ENCODE measurements at regions not wholly inside any gene's neighbourhood (a gene's known extent, or its start where the extent isn't known, plus 50 kb on each side); places are given as distances from the start of the nearest gene placed in this dataset.

- no peaks in the 10 kb centered on the region for H3K9me3 ChIP-seq (ENCODE audit: low read depth, low read length)
- H3K27ac ChIP-seq (ENCODE audit: low read depth, low read length) = no peak overlapping the region
- H3K36me3 ChIP-seq (ENCODE audit: insufficient read depth, low read length) = no peaks in the 10 kb centered on the region
- no peak for DNase-seq (ENCODE audit: insufficient read length, low spot score, missing footprints)
- H3K4me3 ChIP-seq (ENCODE audit: insufficient read depth, low read length) = no peak overlapping the region
- peaks cover 27% of the 10 kb centered on the region for H3K4me1 ChIP-seq (ENCODE audit: insufficient read depth, low read length)
- H4K20me1 ChIP-seq (ENCODE audit: insufficient read depth, low read length) = no peaks in the 10 kb centered on the region
- H3K4me2 ChIP-seq (ENCODE audit: insufficient read depth, low read length) = no peak overlapping the region
- no peaks in the 10 kb centered on the region for H3K27me3 ChIP-seq (ENCODE audit: insufficient read depth, low read length)
- H3K79me2 ChIP-seq (ENCODE audit: insufficient read depth, low read length) = no peaks in the 10 kb centered on the region
- no peak for TF ChIP-seq CTCF (IDR thresholded peaks at IDR 0.05; ENCODE audit: extremely low read depth, low read depth, low read length)
- peak overlapping the region; percentile 2 for H2AFZ ChIP-seq (ENCODE audit: low read length)
Measured at GRCh38 chr21:27419153-27419552, 452.3 kb upstream of the ADAMTS5 start.

- Histone ChIP-seq H3K27ac (ENCODE audit: low read depth, low read length) (no peak overlapping the region), H4K20me1 (ENCODE audit: insufficient read depth, low read length) (no peaks in the 10 kb centered on the region), H3K4me3 (ENCODE audit: insufficient read depth, low read length) (no peak overlapping the region), H3K4me2 (ENCODE audit: insufficient read depth, low read length) (no peak overlapping the region), H3K36me3 (ENCODE audit: insufficient read depth, low read length) (no peaks in the 10 kb centered on the region), H3K9me3 (ENCODE audit: low read depth, low read length) (no peaks in the 10 kb centered on the region), H3K4me1 (ENCODE audit: insufficient read depth, low read length) (peaks cover 19% of the 10 kb centered on the region), H2AFZ (ENCODE audit: low read length) (no peak overlapping the region), H3K79me2 (ENCODE audit: insufficient read depth, low read length) (no peaks in the 10 kb centered on the region), H3K27me3 (ENCODE audit: insufficient read depth, low read length) (no peaks in the 10 kb centered on the region)
- TF ChIP-seq CTCF (IDR thresholded peaks at IDR 0.05; ENCODE audit: extremely low read depth, low read depth, low read length) = no peak
- DNase-seq (ENCODE audit: insufficient read length, low spot score, missing footprints) = no peak
Measured at GRCh38 chr21:27418346-27418745, 451.5 kb upstream of the ADAMTS5 start.

DNA sequence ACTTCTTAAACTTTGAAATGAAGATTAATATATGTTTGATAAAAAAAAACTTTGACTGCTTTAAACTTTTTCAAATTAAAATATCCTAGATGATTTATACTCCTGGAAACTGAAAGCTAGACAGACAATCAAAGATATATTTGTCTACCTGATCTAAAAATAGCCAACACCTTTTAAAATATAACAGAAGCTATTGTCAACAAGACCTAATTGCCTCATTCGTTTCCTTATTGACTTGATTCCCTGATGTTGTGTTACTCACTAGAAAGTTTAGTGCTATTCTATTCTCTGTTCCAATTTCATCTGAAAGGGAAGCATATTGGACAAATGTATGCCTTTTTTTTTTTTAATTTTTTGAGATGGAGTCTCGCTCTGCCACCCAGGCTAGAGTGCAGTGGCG, 445.6 kb upstream of the ADAMTS5 start:
- DNase-seq (ENCODE audit: insufficient read length, low spot score, missing footprints) = no peak

GRCh38 chr21:27408826-27409225, 441.9 kb upstream of the ADAMTS5 start:
- no peak for TF ChIP-seq CTCF (IDR thresholded peaks at IDR 0.05; ENCODE audit: extremely low read depth, low read depth, low read length)
- no peak overlapping the region for H3K27ac ChIP-seq (ENCODE audit: low read depth, low read length)
- H3K9me3 ChIP-seq (ENCODE audit: low read depth, low read length) = no peaks in the 10 kb centered on the region
- H3K4me3 ChIP-seq (ENCODE audit: insufficient read depth, low read length) = no peak overlapping the region
- no peaks in the 10 kb centered on the region for H3K36me3 ChIP-seq (ENCODE audit: insufficient read depth, low read length)
- H3K27me3 ChIP-seq (ENCODE audit: insufficient read depth, low read length) = no peaks in the 10 kb centered on the region
- DNase-seq (ENCODE audit: insufficient read length, low spot score, missing footprints) = no peak
- no peak overlapping the region for H3K4me2 ChIP-seq (ENCODE audit: insufficient read depth, low read length)
- no peaks in the 10 kb centered on the region for H3K79me2 ChIP-seq (ENCODE audit: insufficient read depth, low read length)
- peaks cover 7% of the 10 kb centered on the region for H3K4me1 ChIP-seq (ENCODE audit: insufficient read depth, low read length)
- no peak overlapping the region for H2AFZ ChIP-seq (ENCODE audit: low read length)
- no peaks in the 10 kb centered on the region for H4K20me1 ChIP-seq (ENCODE audit: insufficient read depth, low read length)

More for the DNA sequence above, 445.6 kb upstream of the ADAMTS5 start:
- Histone ChIP-seq H4K20me1 (ENCODE audit: insufficient read depth, low read length) (no peaks in the 10 kb centered on the region), H3K27ac (ENCODE audit: low read depth, low read length) (no peak overlapping the region), H3K27me3 (ENCODE audit: insufficient read depth, low read length) (no peaks in the 10 kb centered on the region), H3K4me2 (ENCODE audit: insufficient read depth, low read length) (no peak overlapping the region), H3K36me3 (ENCODE audit: insufficient read depth, low read length) (no peaks in the 10 kb centered on the region), H3K79me2 (ENCODE audit: insufficient read depth, low read length) (no peaks in the 10 kb centered on the region), H3K4me1 (ENCODE audit: insufficient read depth, low read length) (no peaks in the 10 kb centered on the region), H3K9me3 (ENCODE audit: low read depth, low read length) (no peaks in the 10 kb centered on the region), H3K4me3 (ENCODE audit: insufficient read depth, low read length) (no peak overlapping the region), H2AFZ (ENCODE audit: low read length) (no peak overlapping the region)
- no peak for TF ChIP-seq CTCF (IDR thresholded peaks at IDR 0.05; ENCODE audit: extremely low read depth, low read depth, low read length)

Measured in osteoblast (primary cell).